ENCODE measurements at regions not wholly inside any gene's neighbourhood (a gene's known extent, or its start where the extent isn't known, plus 50 kb on each side); places are given as distances from the start of the nearest gene placed in this dataset.

GRCh38 chr2:198307093-198307492, 502.7 kb downstream of the PLCL1 start:
- no peaks in the 10 kb centered on the region for H3K27me3 ChIP-seq (ENCODE audit: insufficient read depth, low read length)
- no peaks in the 10 kb centered on the region for H4K20me1 ChIP-seq (ENCODE audit: insufficient read depth, low read length)
- H3K4me1 ChIP-seq (ENCODE audit: insufficient read depth, low read length, severe bottlenecking) = no peaks in the 10 kb centered on the region
- H3K9ac ChIP-seq (ENCODE audit: low read length) = no peak overlapping the region
- H3K36me3 ChIP-seq (ENCODE audit: insufficient read depth, low read length) = no peaks in the 10 kb centered on the region
- no peaks in the 10 kb centered on the region for H3K79me2 ChIP-seq (ENCODE audit: insufficient read depth, low read length)
- TF ChIP-seq EZH2 (IDR thresholded peaks at IDR 0.05; ENCODE audit: borderline replicate concordance, low read length) = no peak
- no peak for TF ChIP-seq CTCF (IDR thresholded peaks at IDR 0.05; ENCODE audit: low read length)
- no peak overlapping the region for H2AFZ ChIP-seq (ENCODE audit: low read length)
- H3F3A ChIP-seq (ENCODE audit: insufficient read depth, low read length) = no peaks in the 10 kb centered on the region
- H3K4me3 ChIP-seq (ENCODE audit: low read depth, low read length, poor library complexity, severe bottlenecking) = no peak overlapping the region
- H3K9me3 ChIP-seq (ENCODE audit: low read length) = no peaks in the 10 kb centered on the region
- no peak overlapping the region for H3K27ac ChIP-seq (ENCODE audit: low read depth, low read length, poor library complexity, severe bottlenecking)
- H3K9me2 ChIP-seq (ENCODE audit: low read depth, low read length) = no peaks in the 10 kb centered on the region
- H3K4me2 ChIP-seq (ENCODE audit: low read length) = no peak overlapping the region

- Histone ChIP-seq H3K4me1 (ENCODE audit: insufficient read depth, low read length, severe bottlenecking) (no peaks in the 10 kb centered on the region), H4K20me1 (ENCODE audit: insufficient read depth, low read length) (no peaks in the 10 kb centered on the region)
These were observed 500.5 kb downstream of the PLCL1 start for GRCh38 chr2:198304859-198305258.

GRCh38 chr2:198297350-198297749, 493.0 kb downstream of the PLCL1 start:
- Histone ChIP-seq H3K4me2 (ENCODE audit: low read length) (no peak overlapping the region), H2AFZ (ENCODE audit: low read length) (no peak overlapping the region), H3K4me3 (ENCODE audit: low read depth, low read length, poor library complexity, severe bottlenecking) (no peak overlapping the region), H3K9ac (ENCODE audit: low read length) (no peak overlapping the region), H3K27ac (ENCODE audit: low read depth, low read length, poor library complexity, severe bottlenecking) (no peak overlapping the region), H3F3A (ENCODE audit: insufficient read depth, low read length) (no peaks in the 10 kb centered on the region), H3K79me2 (ENCODE audit: insufficient read depth, low read length) (no peaks in the 10 kb centered on the region), H3K9me3 (ENCODE audit: low read length) (no peaks in the 10 kb centered on the region), H3K4me1 (ENCODE audit: insufficient read depth, low read length, severe bottlenecking) (no peaks in the 10 kb centered on the region), H3K9me2 (ENCODE audit: low read depth, low read length) (no peaks in the 10 kb centered on the region), H3K36me3 (ENCODE audit: insufficient read depth, low read length) (no peaks in the 10 kb centered on the region), H3K27me3 (ENCODE audit: insufficient read depth, low read length) (no peaks in the 10 kb centered on the region; the same call in 1 of the 2 replicates), H4K20me1 (ENCODE audit: insufficient read depth, low read length) (no peaks in the 10 kb centered on the region)
- TF ChIP-seq EZH2 (IDR thresholded peaks at IDR 0.05; ENCODE audit: borderline replicate concordance, low read length) = no peak
- TF ChIP-seq CTCF (IDR thresholded peaks at IDR 0.05; ENCODE audit: low read length) = no peak

More at GRCh38 chr2:198304859-198305258, 500.5 kb downstream of the PLCL1 start:
- Histone ChIP-seq H3F3A (ENCODE audit: insufficient read depth, low read length) (no peaks in the 10 kb centered on the region), H3K4me2 (ENCODE audit: low read length) (no peak overlapping the region), H3K9ac (ENCODE audit: low read length) (no peak overlapping the region), H3K79me2 (ENCODE audit: insufficient read depth, low read length) (no peaks in the 10 kb centered on the region), H3K36me3 (ENCODE audit: insufficient read depth, low read length) (no peaks in the 10 kb centered on the region), H3K27ac (ENCODE audit: low read depth, low read length, poor library complexity, severe bottlenecking) (no peak overlapping the region), H3K4me3 (ENCODE audit: low read depth, low read length, poor library complexity, severe bottlenecking) (no peak overlapping the region), H3K27me3 (ENCODE audit: insufficient read depth, low read length) (no peaks in the 10 kb centered on the region; the same call in 1 of the 2 replicates), H3K9me3 (ENCODE audit: low read length) (no peaks in the 10 kb centered on the region), H2AFZ (ENCODE audit: low read length) (no peak overlapping the region), H3K9me2 (ENCODE audit: low read depth, low read length) (no peaks in the 10 kb centered on the region)
- TF ChIP-seq EZH2 (IDR thresholded peaks at IDR 0.05; ENCODE audit: borderline replicate concordance, low read length) (no peak), CTCF (IDR thresholded peaks at IDR 0.05; ENCODE audit: low read length) (no peak)

Data from OCI-LY1 (cell line).